ENCODE measurements at regions not wholly inside any gene's neighbourhood (a gene's known extent, or its start where the extent isn't known, plus 50 kb on each side); places are given as distances from the start of the nearest gene placed in this dataset.

- Histone ChIP-seq H3K9ac (ENCODE audit: low read length) (no peak overlapping the region), H3K14ac (ENCODE audit: low read length) (no peak overlapping the region), H2BK5ac (ENCODE audit: low read depth, low read length, poor library complexity) (no peak overlapping the region), H3K27me3 (ENCODE audit: insufficient read depth, low read length) (no peaks in the 10 kb centered on the region), H3K23ac (ENCODE audit: low read length) (no peak overlapping the region), H3K18ac (ENCODE audit: low read length) (no peak overlapping the region), H3K4me1 (ENCODE audit: control insufficient read depth in 1 of 2, insufficient read depth in 2 of 2, low read length in 2 of 2) (no peaks in the 10 kb centered on the region), H3K4me3 (ENCODE audit: low read depth, low read length) (no peak overlapping the region), H3K79me2 (ENCODE audit: control insufficient read depth, insufficient read depth, low read length, poor library complexity) (no peaks in the 10 kb centered on the region), H4K12ac (ENCODE audit: low read depth, low read length) (no peak overlapping the region), H4K91ac (ENCODE audit: low read depth, low read length) (no peak overlapping the region), H2BK12ac (ENCODE audit: low read length) (no peak overlapping the region), H3K4me2 (ENCODE audit: low read length) (no peak overlapping the region), H2AFZ (ENCODE audit: insufficient read depth, low read length, poor library complexity) (no peak overlapping the region), H2AK5ac (ENCODE audit: low read length) (no peak overlapping the region), H3K9me3 (ENCODE audit: insufficient read depth, low read depth, low read length) (no peaks in the 10 kb centered on the region), H3K79me1 (ENCODE audit: low read length) (no peaks in the 10 kb centered on the region), H2BK120ac (ENCODE audit: insufficient read depth, low read length, poor library complexity) (no peak overlapping the region), H3K36me3 (ENCODE audit: control insufficient read depth in 1 of 2, insufficient read depth in 2 of 2, low read length in 2 of 2) (no peaks in the 10 kb centered on the region), H3K27ac (ENCODE audit: low read depth, low read length) (no peak overlapping the region), H4K8ac (ENCODE audit: low read depth, low read length) (no peak overlapping the region), H3K4ac (ENCODE audit: low read depth, low read length) (no peak overlapping the region)
- WGBS (ENCODE audit: extremely low coverage, insufficient coverage, insufficient read length) = no CpG with 5 or more reads among the region's 6 CpGs
- no peak for DNase-seq
Observed at GRCh38 chr13:90683711-90684131, 663.8 kb upstream of the MIR17HG start.

- no peak overlapping the region for H4K8ac ChIP-seq (ENCODE audit: low read depth, low read length)
- no peaks in the 10 kb centered on the region for H3K9me3 ChIP-seq (ENCODE audit: insufficient read depth, low read depth, low read length)
- no peak overlapping the region for H3K9ac ChIP-seq (ENCODE audit: low read length)
- H4K12ac ChIP-seq (ENCODE audit: low read depth, low read length) = no peak overlapping the region
- no peak overlapping the region for H3K23ac ChIP-seq (ENCODE audit: low read length)
- no peak overlapping the region for H2AK5ac ChIP-seq (ENCODE audit: low read length)
- WGBS (ENCODE audit: extremely low coverage, insufficient coverage, insufficient read length) = no CpG with 5 or more reads among the region's 3 CpGs
- no peak overlapping the region for H3K4me3 ChIP-seq (ENCODE audit: low read depth, low read length)
- no peak overlapping the region for H3K4ac ChIP-seq (ENCODE audit: low read depth, low read length)
- H3K14ac ChIP-seq (ENCODE audit: low read length) = no peak overlapping the region
- no peaks in the 10 kb centered on the region for H3K79me2 ChIP-seq (ENCODE audit: control insufficient read depth, insufficient read depth, low read length, poor library complexity)
- no peak overlapping the region for H3K18ac ChIP-seq (ENCODE audit: low read length)
- H3K4me2 ChIP-seq (ENCODE audit: low read length) = no peak overlapping the region
- no peak overlapping the region for H2BK12ac ChIP-seq (ENCODE audit: low read length)
- no peak overlapping the region for H3K27ac ChIP-seq (ENCODE audit: low read depth, low read length)
- no peaks in the 10 kb centered on the region for H3K4me1 ChIP-seq (ENCODE audit: control insufficient read depth in 1 of 2, insufficient read depth in 2 of 2, low read length in 2 of 2)
- H3K79me1 ChIP-seq (ENCODE audit: low read length) = no peaks in the 10 kb centered on the region
- H4K91ac ChIP-seq (ENCODE audit: low read depth, low read length) = no peak overlapping the region
- no peaks in the 10 kb centered on the region for H3K27me3 ChIP-seq (ENCODE audit: insufficient read depth, low read length)
- no peak overlapping the region for H2AFZ ChIP-seq (ENCODE audit: insufficient read depth, low read length, poor library complexity)
- no peak overlapping the region for H2BK5ac ChIP-seq (ENCODE audit: low read depth, low read length, poor library complexity)
- no peaks in the 10 kb centered on the region for H3K36me3 ChIP-seq (ENCODE audit: control insufficient read depth in 1 of 2, insufficient read depth in 2 of 2, low read length in 2 of 2)
- no peak overlapping the region for H2BK120ac ChIP-seq (ENCODE audit: insufficient read depth, low read length, poor library complexity)
- DNase-seq = peak; percentile 9 to 54
Observed at GRCh38 chr13:90686442-90686841, 661.0 kb upstream of the MIR17HG start.

GRCh38 chr13:90689111-90689510 is 658.4 kb upstream of the MIR17HG start:
- no CpG with 5 or more reads among the region's 3 CpGs for WGBS (ENCODE audit: extremely low coverage, insufficient coverage, insufficient read length)
- no peak overlapping the region for H2BK5ac ChIP-seq (ENCODE audit: low read depth, low read length, poor library complexity)
- H3K14ac ChIP-seq (ENCODE audit: low read length) = no peak overlapping the region
- no peaks in the 10 kb centered on the region for H3K9me3 ChIP-seq (ENCODE audit: insufficient read depth, low read depth, low read length)
- no peaks in the 10 kb centered on the region for H3K36me3 ChIP-seq (ENCODE audit: control insufficient read depth in 1 of 2, insufficient read depth in 2 of 2, low read length in 2 of 2)
- no peak overlapping the region for H3K4ac ChIP-seq (ENCODE audit: low read depth, low read length)
- H3K4me1 ChIP-seq (ENCODE audit: control insufficient read depth in 1 of 2, insufficient read depth in 2 of 2, low read length in 2 of 2) = no peaks in the 10 kb centered on the region
- no peak overlapping the region for H2BK120ac ChIP-seq (ENCODE audit: insufficient read depth, low read length, poor library complexity)
- H3K4me3 ChIP-seq (ENCODE audit: low read depth, low read length) = no peak overlapping the region
- no peak overlapping the region for H2AFZ ChIP-seq (ENCODE audit: insufficient read depth, low read length, poor library complexity)
- no peak overlapping the region for H4K8ac ChIP-seq (ENCODE audit: low read depth, low read length)
- no peak overlapping the region for H4K12ac ChIP-seq (ENCODE audit: low read depth, low read length)
- DNase-seq = no peak
- no peak overlapping the region for H3K27ac ChIP-seq (ENCODE audit: low read depth, low read length)
- H3K18ac ChIP-seq (ENCODE audit: low read length) = no peak overlapping the region
- H3K23ac ChIP-seq (ENCODE audit: low read length) = no peak overlapping the region
- H3K9ac ChIP-seq (ENCODE audit: low read length) = no peak overlapping the region
- no peak overlapping the region for H2AK5ac ChIP-seq (ENCODE audit: low read length)
- no peaks in the 10 kb centered on the region for H3K79me2 ChIP-seq (ENCODE audit: control insufficient read depth, insufficient read depth, low read length, poor library complexity)
- no peaks in the 10 kb centered on the region for H3K79me1 ChIP-seq (ENCODE audit: low read length)
- no peak overlapping the region for H3K4me2 ChIP-seq (ENCODE audit: low read length)
- H3K27me3 ChIP-seq (ENCODE audit: insufficient read depth, low read length) = no peaks in the 10 kb centered on the region
- no peak overlapping the region for H4K91ac ChIP-seq (ENCODE audit: low read depth, low read length)
- no peak overlapping the region for H2BK12ac ChIP-seq (ENCODE audit: low read length)

GRCh38 chr13:90690458-90691080 is 656.9 kb upstream of the MIR17HG start:
- no CpG with 5 or more reads among the region's 5 CpGs for WGBS (ENCODE audit: extremely low coverage, insufficient coverage, insufficient read length)
- no peak overlapping the region for H3K4me3 ChIP-seq (ENCODE audit: low read depth, low read length)

More at GRCh38 chr13:90690458-90691080, 656.9 kb upstream of the MIR17HG start:
- DNase-seq = peak in 1 of 2 donors; percentile 1
- no peak overlapping the region for H2AFZ ChIP-seq (ENCODE audit: insufficient read depth, low read length, poor library complexity)
- no peak overlapping the region for H3K27ac ChIP-seq (ENCODE audit: low read depth, low read length)
- H3K27me3 ChIP-seq (ENCODE audit: insufficient read depth, low read length) = no peaks in the 10 kb centered on the region
- H3K36me3 ChIP-seq (ENCODE audit: control insufficient read depth in 1 of 2, insufficient read depth in 2 of 2, low read length in 2 of 2) = no peaks in the 10 kb centered on the region
- H2BK120ac ChIP-seq (ENCODE audit: insufficient read depth, low read length, poor library complexity) = no peak overlapping the region
- no peaks in the 10 kb centered on the region for H3K79me1 ChIP-seq (ENCODE audit: low read length)
- no peak overlapping the region for H3K23ac ChIP-seq (ENCODE audit: low read length)
- H2AK5ac ChIP-seq (ENCODE audit: low read length) = no peak overlapping the region
- H3K4me2 ChIP-seq (ENCODE audit: low read length) = no peak overlapping the region
- H3K4ac ChIP-seq (ENCODE audit: low read depth, low read length) = no peak overlapping the region
- H3K9me3 ChIP-seq (ENCODE audit: insufficient read depth, low read depth, low read length) = no peaks in the 10 kb centered on the region
- no peak overlapping the region for H2BK5ac ChIP-seq (ENCODE audit: low read depth, low read length, poor library complexity)
- no peak overlapping the region for H4K8ac ChIP-seq (ENCODE audit: low read depth, low read length)
- no peak overlapping the region for H2BK12ac ChIP-seq (ENCODE audit: low read length)
- no peaks in the 10 kb centered on the region for H3K79me2 ChIP-seq (ENCODE audit: control insufficient read depth, insufficient read depth, low read length, poor library complexity)
- no peak overlapping the region for H4K12ac ChIP-seq (ENCODE audit: low read depth, low read length)
- no peak overlapping the region for H3K18ac ChIP-seq (ENCODE audit: low read length)
- H4K91ac ChIP-seq (ENCODE audit: low read depth, low read length) = no peak overlapping the region
- no peaks in the 10 kb centered on the region for H3K4me1 ChIP-seq (ENCODE audit: control insufficient read depth in 1 of 2, insufficient read depth in 2 of 2, low read length in 2 of 2)
- no peak overlapping the region for H3K14ac ChIP-seq (ENCODE audit: low read length)
- no peak overlapping the region for H3K9ac ChIP-seq (ENCODE audit: low read length)

Data from trophoblast cell (in vitro differentiated cells and primary cell).